ENCODE measurements at regions not wholly inside any gene's neighbourhood (a gene's known extent, or its start where the extent isn't known, plus 50 kb on each side); places are given as distances from the start of the nearest gene placed in this dataset.

DNA sequence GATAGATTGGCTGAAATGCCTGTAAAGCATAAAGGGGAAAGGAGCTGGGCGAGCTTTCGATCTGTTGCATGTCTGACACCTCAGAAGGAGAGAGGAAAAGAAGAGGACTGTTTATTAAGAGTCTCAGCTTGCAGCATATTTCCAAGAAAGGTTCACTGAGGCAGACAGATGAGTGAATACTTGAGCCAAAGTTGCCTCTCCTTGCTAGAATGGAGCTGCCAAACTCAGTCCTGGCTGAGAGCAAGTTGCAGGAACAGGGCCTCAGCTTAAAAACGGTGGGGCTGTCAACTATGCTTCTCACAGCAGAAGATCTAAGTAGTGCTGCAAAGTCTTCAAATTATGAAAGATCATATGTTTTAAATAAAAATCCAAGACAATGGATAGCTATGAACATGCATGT is 707.5 kb downstream of the PCDH7 start:
- H3K4me3 ChIP-seq (ENCODE audit: low read depth, low read length): no peak overlapping the region
- no peak for TF ChIP-seq CTCF (IDR thresholded peaks at IDR 0.05; ENCODE audit: borderline replicate concordance, insufficient read depth, low read depth, low read length)

- no peak for TF ChIP-seq CTCF (IDR thresholded peaks at IDR 0.05; ENCODE audit: borderline replicate concordance, insufficient read depth, low read depth, low read length)
- H3K4me3 ChIP-seq (ENCODE audit: low read depth, low read length): no peak overlapping the region
Observed at GRCh38 chr4:31442236-31442635, 722.1 kb downstream of the PCDH7 start.

DNA sequence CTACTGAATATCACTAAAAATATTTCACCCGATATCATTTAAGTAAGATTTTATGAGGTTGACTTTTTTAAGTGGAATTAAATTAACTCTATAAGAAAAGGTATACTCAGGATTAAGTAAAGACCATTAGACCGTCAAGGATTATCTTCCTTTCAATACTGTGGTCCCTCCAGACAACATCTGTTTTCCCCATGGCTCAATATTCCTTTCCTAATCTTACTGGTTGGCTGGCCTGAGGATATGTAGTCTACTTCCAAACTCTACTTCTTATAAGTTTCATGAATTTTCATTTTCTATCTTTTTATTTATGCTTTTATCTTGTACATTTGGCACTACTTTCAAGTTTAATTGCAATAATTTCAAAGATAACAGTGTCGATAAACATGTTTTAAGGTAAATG is 725.4 kb downstream of the PCDH7 start:
- H3K4me3 ChIP-seq (ENCODE audit: low read depth, low read length): no peak overlapping the region
- TF ChIP-seq CTCF (IDR thresholded peaks at IDR 0.05; ENCODE audit: borderline replicate concordance, insufficient read depth, low read depth, low read length): no peak

DNA sequence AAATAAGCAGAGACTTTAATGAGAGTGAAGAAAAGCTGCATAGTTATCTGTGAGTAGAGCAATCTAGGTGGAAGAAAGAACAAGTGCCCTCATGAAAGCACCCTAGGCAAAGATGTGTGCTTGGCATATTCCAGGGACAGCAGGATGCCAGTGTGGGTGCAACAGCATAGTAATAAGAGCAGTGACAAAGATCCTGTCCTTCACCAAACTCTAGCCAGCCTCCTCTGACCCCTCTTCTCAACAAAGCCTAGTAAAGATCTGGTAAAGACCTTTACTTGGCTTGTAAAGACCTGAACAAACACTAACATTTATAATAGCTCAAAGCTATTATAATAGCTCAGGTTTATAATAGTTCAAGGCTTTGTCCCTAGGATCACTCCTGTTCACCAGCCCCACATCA is 735.4 kb downstream of the PCDH7 start:
- no peak overlapping the region for H3K4me3 ChIP-seq (ENCODE audit: low read depth, low read length)
- no peak for TF ChIP-seq CTCF (IDR thresholded peaks at IDR 0.05; ENCODE audit: borderline replicate concordance, insufficient read depth, low read depth, low read length)

DNA sequence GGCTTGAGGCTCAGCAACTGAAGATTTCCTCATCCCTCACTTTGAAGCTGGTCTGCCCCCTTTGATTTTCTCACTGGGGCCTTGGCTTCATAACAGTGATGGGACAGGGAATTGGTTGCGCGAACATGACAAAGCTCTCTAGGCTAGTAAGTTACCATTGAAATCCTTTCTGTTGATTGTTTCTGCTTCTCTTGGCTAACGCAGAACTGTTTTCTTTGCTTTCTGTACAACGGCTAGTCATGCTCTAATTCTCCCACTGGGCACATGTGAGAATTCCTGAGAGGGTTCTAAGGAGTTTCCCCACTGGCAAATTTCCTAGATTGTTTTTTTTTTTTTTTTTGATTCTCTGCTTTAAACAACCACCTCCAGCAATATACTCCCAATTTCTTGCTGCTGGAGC is 738.6 kb downstream of the PCDH7 start:
- no peak for TF ChIP-seq CTCF (IDR thresholded peaks at IDR 0.05; ENCODE audit: borderline replicate concordance, insufficient read depth, low read depth, low read length)

DNA sequence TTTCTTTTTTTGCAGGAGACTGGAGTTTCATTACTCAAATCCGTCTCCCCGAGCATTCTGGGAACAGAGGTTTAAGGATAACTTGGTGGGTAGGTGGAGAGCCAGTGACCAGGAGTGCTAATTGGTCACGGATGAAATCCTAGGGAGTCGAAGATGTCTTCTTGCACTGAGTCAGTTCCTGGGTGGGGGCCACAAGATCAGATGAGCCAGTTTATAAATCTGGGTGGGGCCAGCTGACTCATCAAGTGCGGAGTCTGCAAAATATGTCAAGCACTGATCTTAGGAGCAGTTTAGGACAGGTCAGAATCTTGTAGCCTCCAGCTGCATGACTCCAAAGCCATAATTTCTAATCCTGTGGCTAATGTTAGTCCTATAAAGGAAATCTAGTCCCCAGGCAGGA is 741.3 kb downstream of the PCDH7 start:
- TF ChIP-seq CTCF (IDR thresholded peaks at IDR 0.05; ENCODE audit: borderline replicate concordance, insufficient read depth, low read depth, low read length): no peak
- H3K4me3 ChIP-seq (ENCODE audit: low read depth, low read length): no peak overlapping the region

More for the DNA sequence above, 738.6 kb downstream of the PCDH7 start:
- H3K4me3 ChIP-seq (ENCODE audit: low read depth, low read length): no peak overlapping the region

DNA sequence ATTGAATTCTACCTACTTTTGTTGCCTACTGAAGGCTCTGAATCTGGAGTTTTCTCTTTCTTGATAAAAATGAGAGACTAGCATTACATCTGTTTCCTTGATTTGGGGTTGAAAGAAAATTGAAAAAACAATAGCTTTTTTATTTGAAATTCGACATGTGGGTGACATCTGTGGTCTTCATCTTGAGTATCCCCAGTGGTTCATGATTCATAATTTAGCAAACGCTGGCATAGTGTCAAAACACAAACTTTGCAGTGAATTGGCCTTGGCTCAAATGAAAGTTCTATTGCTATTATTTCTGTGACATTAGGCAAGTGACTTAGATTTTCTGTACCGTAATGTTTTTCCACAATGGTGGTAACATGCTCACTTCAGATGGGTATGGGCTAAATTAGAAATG is 747.6 kb downstream of the PCDH7 start:
- no peak for TF ChIP-seq CTCF (IDR thresholded peaks at IDR 0.05; ENCODE audit: borderline replicate concordance, insufficient read depth, low read depth, low read length)
- H3K4me3 ChIP-seq (ENCODE audit: low read depth, low read length): no peak overlapping the region

Measured in GM12875 (cell line).